Stimulated activated CD4-positive, alpha-beta T cell treated with anti-CD3 and anti-CD28 coated beads, Interleukin-1b, Interleukin-23, amount 100 ng/mL, for 4 hours (primary cell): ENCODE measurements at regions not wholly inside any gene's neighbourhood (a gene's known extent, or its start where the extent isn't known, plus 50 kb on each side); places are given as distances from the start of the nearest gene placed in this dataset.

Source experiments
- DNase-seq, 2 donors: peaks; one replicate each; pipeline ENCODE4 v3.0.0-alpha.2; 2020; ENCODE audit warnings: low read depth in 2 of 2

- DNase-seq = no peak
Observed at GRCh38 chr2:219998714-219999227, 371.3 kb downstream of the SLC4A3 start.

DNA sequence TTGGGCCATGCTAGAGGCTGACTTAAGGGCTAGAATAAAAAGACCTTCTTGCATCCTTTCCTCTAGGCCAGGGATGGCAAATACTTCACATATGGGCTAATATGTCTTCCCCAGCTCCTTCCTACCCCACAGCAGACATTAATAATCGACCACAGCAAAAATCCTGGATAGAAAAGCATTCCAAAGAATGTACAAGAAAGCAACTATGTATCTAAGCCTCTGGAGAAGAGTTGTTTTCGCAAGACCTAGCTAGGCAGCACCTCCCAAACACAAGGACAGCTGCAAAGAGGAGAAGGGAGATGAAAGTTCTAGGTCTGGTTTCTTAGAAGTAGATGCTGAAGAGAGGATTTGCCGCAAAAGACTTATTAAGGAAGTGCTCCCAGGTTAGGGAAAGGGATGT is 372.6 kb downstream of the SLC4A3 start:
- DNase-seq = no peak

DNA sequence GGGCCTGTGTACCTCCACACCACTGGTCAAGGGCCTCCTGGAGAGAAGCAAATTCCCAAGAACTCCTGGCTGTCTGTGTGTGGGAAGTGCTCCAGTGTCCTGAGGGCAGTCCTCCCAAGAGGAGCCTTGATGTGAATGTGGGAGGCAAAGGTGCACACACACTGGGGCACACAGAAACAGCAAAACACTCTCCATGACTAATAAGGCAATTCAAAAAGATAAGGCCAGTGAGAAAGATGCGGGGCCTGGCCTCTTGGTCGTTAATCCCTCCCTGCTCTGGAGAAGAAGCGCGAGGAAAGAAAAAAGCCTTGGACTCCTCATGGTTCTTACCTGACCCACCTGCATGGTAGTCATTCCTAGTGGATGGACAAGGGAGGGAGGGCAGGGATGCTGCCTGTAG is 373.2 kb downstream of the SLC4A3 start:
- DNase-seq = no peak

DNA sequence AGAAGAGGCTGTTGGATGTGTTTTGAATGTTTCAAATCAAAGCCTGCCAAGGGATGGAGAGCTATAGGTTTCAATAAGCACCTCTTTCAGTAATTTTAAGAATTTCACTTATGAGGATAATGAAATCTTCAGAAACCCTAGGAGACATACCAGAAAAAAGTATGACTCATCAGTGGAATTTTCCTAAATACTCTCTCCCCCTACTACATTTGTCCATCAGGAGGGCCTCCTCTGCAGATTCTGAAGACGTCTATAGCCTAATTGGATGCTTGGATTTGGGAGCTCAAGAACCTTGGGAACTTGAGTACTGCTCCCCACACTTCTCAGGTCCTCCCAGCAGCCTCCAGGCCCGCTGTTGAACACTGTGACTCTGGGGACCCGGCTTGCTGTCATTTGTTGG is 374.3 kb downstream of the SLC4A3 start:
- no peak for DNase-seq

DNA sequence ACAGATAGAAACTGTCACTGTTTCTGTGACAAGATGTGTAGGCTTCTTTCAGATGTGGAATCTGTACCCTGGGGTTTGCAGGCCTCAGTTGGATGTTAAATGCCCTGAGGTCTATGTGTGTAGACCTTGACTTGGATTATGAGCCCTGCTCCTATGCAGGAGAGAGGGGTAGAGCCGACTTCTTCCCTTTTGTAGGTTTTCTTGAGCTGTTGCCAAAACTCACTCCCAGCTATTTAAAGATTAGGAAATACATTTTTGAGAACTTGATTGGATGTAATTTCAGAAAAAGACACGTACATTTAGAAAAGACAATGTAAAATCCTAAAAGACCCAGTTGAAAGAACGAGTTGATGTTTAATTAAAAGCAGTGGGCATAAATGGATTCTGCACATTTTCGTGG is 374.8 kb downstream of the SLC4A3 start:
- no peak for DNase-seq

- DNase-seq = no peak
Observed at GRCh38 chr2:220002699-220003098, 375.3 kb downstream of the SLC4A3 start.

GRCh38 chr2:220005362-220005761 is 377.9 kb downstream of the SLC4A3 start:
- DNase-seq = no peak

DNA sequence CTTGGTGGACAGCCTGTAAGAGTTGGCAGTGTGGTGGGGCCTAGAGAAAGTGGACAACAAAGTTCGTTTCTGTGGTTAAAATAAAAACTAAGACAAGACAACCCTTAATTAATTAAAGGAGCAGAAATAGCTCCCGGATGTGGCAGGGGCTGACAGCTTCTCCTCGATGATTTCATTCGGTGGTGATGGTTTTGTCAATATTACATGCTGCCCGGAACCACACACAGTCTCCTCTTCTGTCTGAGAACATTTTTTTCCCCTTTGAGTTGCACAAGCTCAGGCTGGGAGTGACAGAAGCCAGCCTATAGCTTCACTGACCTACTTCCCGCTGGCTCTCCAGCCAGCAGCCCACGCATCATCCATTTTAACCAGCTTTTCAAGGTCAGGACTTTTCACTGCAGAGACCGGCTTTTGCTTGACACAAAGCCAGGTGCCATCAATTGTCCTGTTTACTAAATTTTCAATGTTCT is 378.8 kb downstream of the SLC4A3 start:
- DNase-seq = no peak

DNA sequence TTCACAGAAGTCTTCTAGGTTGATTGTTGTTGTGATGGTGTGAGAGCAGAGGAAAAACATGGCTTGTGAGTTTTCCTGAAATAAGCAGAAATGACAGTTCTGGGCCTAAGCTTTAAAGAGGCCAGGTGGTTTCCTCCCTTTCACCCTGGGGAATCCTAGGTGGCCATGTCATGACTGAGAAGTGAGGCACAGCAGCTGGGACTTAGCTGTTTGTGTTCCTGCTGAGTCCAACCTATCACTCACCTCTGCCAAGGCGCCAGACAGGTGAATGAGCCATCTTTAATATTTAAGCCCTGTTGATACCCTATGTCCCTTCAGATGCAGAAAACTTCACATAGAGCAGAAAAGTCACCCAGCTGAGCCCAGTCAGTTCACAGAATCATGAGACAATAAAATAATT is 384.4 kb downstream of the SLC4A3 start:
- DNase-seq = no peak

GRCh38 chr2:220014961-220015360 is 387.5 kb downstream of the SLC4A3 start:
- no peak for DNase-seq

DNA sequence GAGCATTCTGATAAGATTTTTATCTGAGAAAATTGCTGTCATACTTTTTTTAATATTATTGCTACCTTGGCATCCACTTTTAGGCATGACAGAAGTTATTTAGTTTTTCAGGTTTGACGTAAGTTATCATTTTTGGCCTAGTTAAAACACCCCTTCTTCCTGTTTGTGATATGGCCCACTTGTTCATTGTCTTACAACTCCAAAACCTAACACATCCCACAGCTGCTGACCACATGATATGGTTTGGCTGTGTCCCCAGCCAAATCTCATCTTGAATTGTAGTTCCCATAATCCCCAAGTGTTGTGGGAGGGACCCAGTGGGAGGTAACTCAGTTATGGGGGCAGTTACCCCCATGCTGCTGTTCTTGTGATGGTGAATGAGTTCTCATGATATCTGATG is 388.1 kb downstream of the SLC4A3 start:
- DNase-seq = no peak

- no peak for DNase-seq
Observed at GRCh38 chr2:220025207-220025606, 397.8 kb downstream of the SLC4A3 start.

DNA sequence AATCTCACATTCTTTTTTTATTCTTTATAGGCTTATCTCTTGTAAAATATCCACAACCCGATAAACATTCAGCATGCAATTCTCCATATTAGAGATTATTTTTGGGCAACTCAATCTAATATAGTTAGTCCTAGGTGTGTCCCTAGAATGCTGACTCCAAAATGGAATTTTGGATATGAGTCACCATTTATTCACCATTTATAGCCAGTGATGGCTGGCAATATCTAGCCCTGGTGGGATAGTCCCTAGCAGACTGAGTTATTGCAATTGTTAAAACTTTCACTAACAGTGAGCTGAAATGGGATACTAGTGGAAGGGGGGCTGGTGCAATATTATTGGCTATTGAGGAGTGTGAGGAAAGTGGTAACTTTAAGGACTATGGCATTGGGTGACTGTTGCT is 401.6 kb downstream of the SLC4A3 start:
- no peak for DNase-seq

DNA sequence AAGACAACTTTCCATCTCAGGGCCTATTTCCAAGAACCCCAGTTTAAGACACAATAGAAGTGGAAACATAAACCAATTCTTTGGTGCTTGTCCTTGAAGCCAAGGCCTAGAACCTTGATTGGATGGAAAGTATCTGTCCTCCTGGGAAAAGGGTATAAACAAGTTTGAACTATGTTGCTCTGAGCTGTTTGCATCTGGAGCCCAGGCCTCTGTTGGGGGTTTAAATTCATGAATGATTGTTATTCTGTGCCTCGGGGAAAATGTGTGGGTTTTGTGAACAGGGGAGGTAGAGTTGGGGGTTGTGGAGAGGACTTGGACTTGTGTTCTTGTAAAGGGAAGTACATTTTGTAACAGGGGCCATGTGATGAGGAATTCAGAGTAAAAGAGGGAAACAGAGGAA is 406.1 kb downstream of the SLC4A3 start:
- DNase-seq = no peak

DNA sequence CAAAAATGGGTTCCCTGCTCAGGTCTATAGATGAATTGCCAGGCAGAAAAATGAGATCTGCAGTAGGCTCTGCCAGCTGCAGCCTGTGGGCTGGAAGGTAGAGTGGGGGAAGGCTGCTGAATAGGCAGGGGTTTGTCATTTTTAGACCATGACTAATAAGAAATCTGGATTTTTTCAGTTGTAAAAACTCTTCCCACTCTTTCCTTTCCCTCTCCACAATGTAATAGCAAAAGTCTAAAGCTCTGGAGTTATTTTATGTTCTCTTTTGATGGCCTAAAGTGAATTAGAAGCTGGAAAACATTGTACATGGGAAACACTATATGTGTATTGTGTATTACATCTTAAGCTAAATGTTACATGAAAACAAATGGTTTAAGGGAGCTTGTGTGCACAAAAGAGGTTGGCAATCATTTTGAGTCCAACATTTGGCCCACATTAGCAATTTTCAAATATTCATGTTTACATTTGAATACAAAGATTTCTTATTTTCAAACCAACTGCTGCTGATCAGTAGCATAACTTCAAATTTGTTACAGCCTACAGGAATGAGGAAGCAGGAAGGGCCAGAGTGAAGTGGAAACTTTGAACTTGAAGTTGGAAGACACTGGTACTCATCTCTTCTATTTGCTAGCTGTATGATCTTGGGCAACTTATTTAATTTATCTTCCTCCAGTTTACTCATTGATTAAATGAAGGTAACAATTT is 407.1 kb downstream of the SLC4A3 start:
- no peak for DNase-seq

DNA sequence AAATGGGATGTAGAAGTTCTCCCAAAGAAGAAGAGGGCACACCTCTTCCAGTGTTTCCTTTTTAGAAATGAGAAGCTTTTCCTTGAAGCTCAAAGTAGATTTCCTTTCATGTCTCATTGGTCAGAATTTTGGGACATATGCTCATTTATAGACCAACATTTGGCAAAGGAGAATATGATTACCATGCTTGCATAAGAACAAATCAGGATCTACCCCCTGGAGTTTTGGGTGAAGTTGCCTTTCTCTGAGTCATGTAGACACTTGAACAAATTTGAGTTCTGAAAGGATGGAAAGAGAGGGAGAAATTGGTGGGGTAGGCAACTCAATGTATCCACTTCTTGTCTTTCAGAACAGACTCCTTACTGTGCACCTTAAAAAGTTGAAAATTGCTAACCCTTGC is 409.0 kb downstream of the SLC4A3 start:
- no peak for DNase-seq

- no peak for DNase-seq
Observed at GRCh38 chr2:220040346-220040745, 412.9 kb downstream of the SLC4A3 start.

GRCh38 chr2:220041447-220041846 is 414.0 kb downstream of the SLC4A3 start:
- DNase-seq = no peak

- DNase-seq = no peak
Observed at GRCh38 chr2:220043155-220043989, 415.9 kb downstream of the SLC4A3 start.

DNA sequence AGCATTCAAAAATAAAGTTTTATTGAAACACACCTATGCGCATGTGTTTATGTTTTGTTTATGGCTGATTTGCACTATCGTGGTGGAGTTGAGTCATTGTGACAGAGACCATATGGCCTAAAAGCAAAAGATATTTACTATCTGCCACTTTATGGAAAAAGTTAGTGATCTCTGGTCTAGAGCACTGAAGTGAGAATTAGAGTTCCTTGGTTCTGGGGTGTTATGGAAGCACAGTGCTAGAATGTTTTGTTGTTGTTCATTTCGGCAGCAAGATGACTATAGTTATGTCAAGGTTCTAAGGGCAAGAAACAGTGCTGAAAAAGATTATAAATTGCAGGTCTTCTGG is 416.5 kb downstream of the SLC4A3 start:
- DNase-seq = no peak

DNA sequence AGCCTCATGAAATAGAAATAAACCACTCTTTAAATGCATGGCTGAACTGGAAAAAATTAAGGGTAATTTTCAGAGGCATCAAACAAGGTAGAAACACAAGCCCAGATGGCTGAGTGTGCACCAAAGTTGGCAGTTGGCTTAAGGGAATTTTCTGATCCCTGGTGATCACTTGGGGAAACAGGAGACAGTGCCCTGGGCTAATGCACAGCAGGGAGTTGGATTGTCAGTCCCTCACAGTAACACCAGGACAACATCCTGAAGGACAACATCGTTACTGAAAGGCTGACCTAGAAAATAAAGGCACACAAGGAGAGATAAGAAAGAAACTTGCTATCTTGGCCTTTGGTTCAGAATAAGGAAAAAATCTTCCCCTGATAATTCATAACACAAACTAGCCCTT is 417.0 kb downstream of the SLC4A3 start:
- no peak for DNase-seq

GRCh38 chr2:220046507-220046906 is 419.1 kb downstream of the SLC4A3 start:
- DNase-seq = no peak

DNA sequence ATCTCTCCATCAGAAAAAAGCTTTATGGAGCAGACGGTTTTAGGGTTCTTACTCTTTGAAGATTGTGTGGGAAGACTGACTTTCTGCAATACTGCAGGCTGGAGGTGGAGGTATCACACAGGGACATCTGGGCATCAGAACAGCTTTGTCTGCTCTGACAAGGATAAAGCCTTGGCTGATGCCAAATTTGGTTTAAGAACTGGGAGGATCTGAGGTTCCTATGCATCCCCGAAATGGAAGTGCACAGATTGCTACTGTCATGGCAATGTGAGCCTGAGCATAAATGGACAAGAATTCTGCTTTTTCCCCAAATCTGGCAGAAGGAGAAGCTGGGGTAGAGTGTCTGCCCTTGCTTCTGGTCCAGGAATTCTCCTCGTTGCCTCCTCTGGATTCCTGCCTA is 424.3 kb downstream of the SLC4A3 start:
- DNase-seq = no peak
